ENCODE measurements at regions not wholly inside any gene's neighbourhood (a gene's known extent, or its start where the extent isn't known, plus 50 kb on each side); places are given as distances from the start of the nearest gene placed in this dataset.

DNA sequence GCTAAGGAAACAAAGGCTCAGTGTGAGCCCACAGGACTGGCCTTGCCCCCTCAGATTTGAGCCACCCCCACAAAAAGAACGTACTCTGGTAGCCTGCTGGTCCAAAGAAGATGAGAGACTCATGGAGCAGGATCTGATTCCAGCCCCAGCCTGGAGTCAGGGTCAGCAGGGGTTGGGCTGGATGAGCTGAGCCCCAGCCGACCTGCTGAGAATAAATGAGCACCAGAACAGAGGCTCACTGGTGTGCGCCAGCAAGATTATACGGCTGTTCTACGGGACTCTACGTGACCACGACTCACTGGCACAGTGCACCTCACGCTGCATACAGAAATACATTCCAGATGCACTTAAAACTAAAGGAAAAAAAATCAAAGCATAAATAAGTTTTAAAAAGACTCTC lies 186.0 kb upstream of the RPL38 start:
- no peak for ATAC-seq
- H3K27me3 Mint-ChIP-seq = peaks cover 22% of the 10 kb centered on the region
- no peak overlapping the region for H3K4me3 Mint-ChIP-seq
- H3K4me1 Mint-ChIP-seq = peaks cover 16% of the 10 kb centered on the region
- no peaks in the 10 kb centered on the region for H3K9me3 Mint-ChIP-seq
- DNase-seq = no peak
- H3K27ac Mint-ChIP-seq = no peak overlapping the region

DNA sequence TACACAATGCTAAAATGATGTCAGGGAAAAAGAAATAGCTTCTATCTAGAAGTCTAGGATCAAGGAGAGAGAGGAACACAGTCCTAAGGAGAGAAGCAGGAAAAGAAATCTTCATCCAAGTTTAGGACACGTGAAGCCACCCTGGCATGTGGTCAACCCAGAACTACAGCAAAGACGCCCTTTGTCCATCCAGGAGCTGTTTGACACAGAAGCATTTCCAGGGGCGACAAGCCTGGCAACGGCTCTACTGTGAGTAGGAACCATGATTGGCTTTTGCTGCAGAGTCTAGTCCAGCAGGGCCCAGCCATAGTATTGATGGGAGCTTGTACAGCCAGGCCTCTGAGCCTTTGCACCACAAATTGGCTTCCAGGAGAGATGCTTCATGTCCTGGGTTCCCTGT lies 185.4 kb upstream of the RPL38 start:
- Mint-ChIP-seq H3K4me1 (peaks cover 11% of the 10 kb centered on the region), H3K27ac (no peak overlapping the region), H3K27me3 (peaks cover 22% of the 10 kb centered on the region), H3K4me3 (no peak overlapping the region), H3K9me3 (no peaks in the 10 kb centered on the region)
- ATAC-seq = no peak
- DNase-seq = no peak

DNA sequence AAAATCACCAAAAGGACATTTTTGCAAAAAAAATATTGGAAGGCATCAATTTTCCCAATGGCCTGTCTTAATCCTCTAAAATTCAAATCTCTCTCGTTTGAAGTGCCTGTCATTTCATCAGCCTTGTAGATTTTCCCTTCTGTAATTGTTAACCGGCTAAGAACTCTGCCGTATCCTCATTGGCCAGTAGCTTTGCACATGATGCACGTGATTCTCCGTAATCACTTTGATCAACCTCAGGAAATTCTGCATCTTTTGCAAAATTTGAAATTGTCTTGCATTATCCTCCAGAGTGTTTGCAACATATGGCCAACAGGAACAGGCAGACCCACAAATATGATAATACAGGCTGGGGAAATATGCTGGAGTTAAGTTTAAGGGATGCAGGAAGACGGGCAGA lies 184.2 kb upstream of the RPL38 start:
- no peak overlapping the region for H3K4me3 Mint-ChIP-seq
- H3K9me3 Mint-ChIP-seq = no peaks in the 10 kb centered on the region
- DNase-seq (no peak), ATAC-seq (no peak)
- peaks cover 15% of the 10 kb centered on the region for H3K27me3 Mint-ChIP-seq
- peaks cover 11% of the 10 kb centered on the region for H3K4me1 Mint-ChIP-seq
- H3K27ac Mint-ChIP-seq = no peak overlapping the region

DNA sequence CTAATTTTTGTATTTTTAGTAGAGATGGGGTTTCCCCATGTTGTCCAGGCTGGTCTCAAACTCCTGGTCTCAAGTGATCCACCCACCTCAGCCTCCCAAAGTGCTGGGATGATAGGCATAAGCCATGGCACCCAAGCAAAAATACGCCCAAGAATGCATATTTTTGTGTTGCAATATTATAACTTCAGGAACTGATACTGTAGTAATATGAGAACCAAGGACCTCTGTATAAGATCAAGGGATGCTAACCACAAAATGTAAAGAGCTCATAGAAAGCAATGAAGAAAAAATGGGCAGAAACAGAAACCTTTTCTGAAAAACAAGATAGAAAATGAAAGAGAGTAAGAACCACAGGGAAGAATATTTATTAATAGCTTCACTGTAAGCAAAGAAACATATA lies 183.6 kb upstream of the RPL38 start:
- DNase-seq (no peak), ATAC-seq (no peak)
- Mint-ChIP-seq H3K27me3 (peaks cover 19% of the 10 kb centered on the region), H3K4me1 (peaks cover 11% of the 10 kb centered on the region), H3K27ac (no peak overlapping the region), H3K4me3 (no peak overlapping the region), H3K9me3 (no peaks in the 10 kb centered on the region)

DNA sequence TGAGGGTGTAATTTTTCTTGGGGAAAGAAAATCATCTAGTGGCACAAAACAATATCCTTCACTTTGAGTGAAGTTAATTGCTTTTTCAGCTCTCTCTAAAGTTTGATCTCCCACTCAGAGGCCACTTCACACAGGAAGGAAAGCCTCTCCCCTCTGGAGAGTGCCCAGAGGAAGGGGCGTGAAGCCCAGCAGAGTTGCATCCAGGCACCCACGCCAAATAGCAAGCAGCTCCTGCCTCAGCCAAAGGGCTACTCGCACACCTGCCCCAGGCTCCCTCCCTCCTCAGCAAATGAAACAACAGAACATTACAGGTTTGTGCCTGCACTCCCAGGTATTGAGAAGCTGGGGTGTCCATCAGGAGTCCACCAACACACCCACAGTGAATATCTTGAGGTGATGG lies 183.0 kb upstream of the RPL38 start:
- Mint-ChIP-seq H3K27ac (no peak overlapping the region), H3K9me3 (no peaks in the 10 kb centered on the region), H3K4me3 (no peak overlapping the region), H3K27me3 (peaks cover 16% of the 10 kb centered on the region), H3K4me1 (peaks cover 11% of the 10 kb centered on the region)
- ATAC-seq (no peak), DNase-seq (no peak)

DNA sequence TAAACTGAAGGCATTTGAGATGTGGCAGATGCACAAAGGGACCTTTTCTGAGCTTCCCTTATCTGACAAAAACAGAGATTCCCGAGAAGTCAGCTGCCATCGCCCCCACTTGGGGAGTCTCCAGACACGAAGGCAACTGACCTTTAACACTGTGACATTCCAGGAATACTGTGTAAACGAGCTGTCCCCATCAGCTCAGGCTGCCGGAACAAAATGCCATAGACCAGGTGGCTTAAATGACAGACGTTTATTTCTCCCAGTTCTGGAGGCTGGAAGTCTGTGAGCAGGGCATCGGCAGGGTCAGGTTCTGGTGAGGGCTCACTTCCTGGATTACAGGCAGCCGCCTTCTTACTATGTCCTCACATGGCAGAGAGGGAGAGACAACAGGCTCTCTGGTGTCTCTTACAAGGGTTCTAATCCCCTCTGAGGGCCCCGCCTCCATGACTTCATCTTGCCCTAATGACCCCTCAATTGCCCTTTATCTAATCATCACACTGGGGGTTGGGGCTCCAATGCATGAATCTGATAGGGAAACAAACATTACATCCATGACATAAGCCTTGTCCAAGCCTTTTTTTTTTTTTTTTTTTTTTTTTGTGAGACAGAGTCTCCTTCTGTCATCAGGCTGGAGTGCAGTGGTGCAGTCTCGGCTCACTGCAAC lies 178.5 kb upstream of the RPL38 start:
- DNase-seq (no peak), ATAC-seq (no peak)
- Mint-ChIP-seq H3K27me3 (peaks cover 23% of the 10 kb centered on the region), H3K27ac (no peak overlapping the region), H3K4me3 (no peak overlapping the region), H3K9me3 (no peaks in the 10 kb centered on the region), H3K4me1 (peaks cover 7% of the 10 kb centered on the region)

DNA sequence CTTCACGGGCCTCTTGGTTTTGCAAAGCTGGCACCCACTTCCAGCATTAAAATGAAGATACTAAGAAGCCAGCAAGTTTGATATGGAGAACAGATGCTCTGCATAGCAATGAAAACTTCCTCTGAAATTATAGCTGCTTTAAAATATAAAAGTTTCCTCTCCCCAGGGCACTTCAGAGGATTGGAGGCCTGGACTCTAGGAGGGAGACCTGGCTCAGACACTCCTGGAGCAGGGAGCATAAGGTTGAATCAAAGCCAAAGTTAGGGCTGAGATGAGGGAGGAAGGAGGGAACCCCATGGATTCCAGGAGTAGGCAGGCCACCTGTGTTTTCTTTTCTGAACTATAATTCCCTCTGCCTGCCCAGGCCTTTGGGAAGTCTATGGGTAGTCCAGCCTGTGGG lies 176.0 kb upstream of the RPL38 start:
- Mint-ChIP-seq H3K4me1 (no peaks in the 10 kb centered on the region), H3K27me3 (peaks cover 23% of the 10 kb centered on the region), H3K27ac (no peak overlapping the region), H3K4me3 (no peak overlapping the region), H3K9me3 (no peaks in the 10 kb centered on the region)
- DNase-seq = no peak
- no peak for ATAC-seq

DNA sequence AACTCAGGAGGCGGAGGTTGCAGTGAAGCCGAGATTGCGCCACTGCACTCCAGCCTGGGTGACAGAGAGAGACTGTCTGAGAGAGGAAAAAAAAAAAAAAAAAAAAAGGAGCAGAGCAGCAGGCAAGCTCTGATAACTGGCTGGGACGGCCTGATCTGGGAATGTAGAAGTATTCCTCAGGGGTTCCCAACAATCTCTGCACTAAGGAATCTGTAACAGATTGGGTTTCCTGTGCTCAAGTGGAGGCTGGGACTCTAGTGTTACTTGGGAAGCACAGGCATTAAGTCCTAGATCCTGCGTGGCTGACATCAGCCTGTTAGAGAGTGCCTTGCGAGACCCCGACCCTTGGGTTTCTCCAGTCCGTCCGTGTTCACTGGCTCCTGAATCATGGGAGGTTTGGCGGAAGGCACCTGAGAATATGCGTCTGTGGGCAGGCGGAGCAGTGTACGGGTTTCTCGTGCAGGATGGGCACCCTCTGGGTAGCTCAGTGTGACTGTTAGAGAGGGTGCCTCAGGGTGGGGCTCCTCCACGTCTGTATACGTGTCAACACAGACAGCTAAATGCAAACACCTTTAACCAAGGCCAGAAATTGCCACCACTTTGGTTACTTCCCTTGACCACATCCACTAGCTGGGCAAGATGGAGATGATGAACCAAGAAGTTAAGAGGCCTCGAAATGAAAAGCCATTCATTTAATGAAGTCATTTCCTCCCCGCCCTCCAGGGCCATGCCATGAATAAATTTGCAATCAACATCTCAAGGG lies 174.9 kb upstream of the RPL38 start:
- H3K27me3 Mint-ChIP-seq = peaks cover 23% of the 10 kb centered on the region
- DNase-seq (no peak), ATAC-seq (peak; percentile 37)
- H3K4me3 Mint-ChIP-seq = no peak overlapping the region
- peak overlapping the region in 1 of 2 donors; percentile 38 for H3K27ac Mint-ChIP-seq
- H3K4me1 Mint-ChIP-seq = no peaks in the 10 kb centered on the region
- no peaks in the 10 kb centered on the region for H3K9me3 Mint-ChIP-seq

DNA sequence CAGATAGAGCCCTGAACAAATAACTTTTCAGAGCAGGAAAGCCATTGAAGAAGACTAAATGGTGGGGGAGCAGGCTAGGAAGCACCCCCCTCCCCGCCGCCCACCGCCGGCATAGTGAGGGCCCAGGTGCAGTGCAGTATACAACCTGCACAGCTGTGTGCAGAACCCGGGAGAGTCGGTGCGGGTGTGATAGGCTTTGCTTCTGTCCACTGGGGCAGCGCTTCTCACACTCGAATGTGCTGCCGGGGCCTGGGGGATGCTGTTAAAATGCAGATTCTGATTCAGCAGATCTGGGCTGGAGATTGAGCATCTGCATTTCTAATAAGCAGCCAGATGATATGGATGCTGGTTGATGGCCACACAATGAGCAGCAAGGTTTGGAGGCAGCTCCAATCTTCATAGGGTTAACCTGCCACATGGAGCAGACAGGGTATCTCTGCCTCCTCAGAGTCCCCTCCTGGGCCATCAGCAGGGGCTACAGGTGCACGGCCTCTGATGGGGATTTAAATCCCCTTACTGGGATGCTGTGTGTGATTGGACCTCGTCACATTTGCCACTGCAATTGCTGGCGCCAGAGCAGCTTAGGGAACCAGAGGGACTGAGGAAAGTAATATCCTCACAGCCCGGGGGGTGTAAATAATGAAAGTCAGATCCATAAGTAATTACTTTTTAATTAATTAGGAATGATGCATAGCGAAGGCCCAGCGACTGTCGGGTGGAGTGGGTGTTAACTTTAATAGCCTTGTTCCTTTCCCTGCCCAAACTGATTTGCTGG lies 172.0 kb upstream of the RPL38 start:
- H3K27ac Mint-ChIP-seq = peak overlapping the region in 1 of 2 donors; percentile 28

DNA sequence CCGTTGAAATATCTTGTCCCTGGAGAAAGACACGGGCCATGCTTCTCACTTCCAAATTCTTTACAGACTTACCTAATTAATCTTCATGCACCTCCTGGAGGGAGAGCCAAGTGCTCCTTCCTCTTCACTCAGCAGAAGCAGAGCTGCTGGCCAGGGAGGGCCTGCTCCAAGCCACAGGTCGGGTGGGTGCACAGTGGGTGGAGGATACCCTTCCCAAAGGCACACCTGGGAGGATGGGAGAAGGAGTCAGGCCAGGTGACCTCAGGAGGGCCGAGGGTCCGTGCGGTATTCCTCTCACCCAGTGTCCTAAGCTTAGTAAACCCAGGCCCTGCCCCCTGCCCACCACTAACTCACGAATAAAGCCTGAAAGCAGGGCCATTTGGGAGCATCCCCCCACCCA lies 171.3 kb upstream of the RPL38 start:
- ATAC-seq (no peak), DNase-seq (no peak)
- Mint-ChIP-seq H3K27me3 (peaks cover 19% of the 10 kb centered on the region), H3K4me1 (no peaks in the 10 kb centered on the region), H3K9me3 (no peaks in the 10 kb centered on the region), H3K27ac (no peak overlapping the region), H3K4me3 (no peak overlapping the region)

More for the DNA sequence above, 172.0 kb upstream of the RPL38 start:
- Mint-ChIP-seq H3K27me3 (peaks cover 19% of the 10 kb centered on the region), H3K4me1 (no peaks in the 10 kb centered on the region), H3K4me3 (no peak overlapping the region), H3K9me3 (no peaks in the 10 kb centered on the region)
- no peak for ATAC-seq
- no peak for DNase-seq

DNA sequence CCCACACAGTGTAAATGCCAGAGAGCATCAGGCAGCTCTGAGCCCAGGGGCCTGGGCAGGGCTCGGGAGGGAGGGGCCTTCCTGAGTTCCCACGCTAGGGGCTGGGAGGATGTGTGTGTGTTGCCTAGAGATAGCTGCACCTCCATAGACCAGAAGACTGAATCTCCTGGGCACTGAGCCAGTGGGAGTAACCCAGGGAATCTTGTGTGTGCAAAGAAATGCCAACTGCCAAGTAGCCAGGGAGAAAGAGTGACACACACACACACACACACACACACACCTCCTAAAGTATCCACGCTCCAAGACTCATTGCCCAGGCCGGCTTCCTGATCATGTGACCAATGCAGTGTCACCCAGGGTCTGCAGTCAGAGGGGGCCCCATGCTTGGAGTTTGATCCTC lies 166.2 kb upstream of the RPL38 start:
- Mint-ChIP-seq H3K4me1 (no peaks in the 10 kb centered on the region), H3K27ac (peak overlapping the region in 1 of 2 donors; percentile 30), H3K27me3 (peaks cover 9% of the 10 kb centered on the region), H3K9me3 (no peaks in the 10 kb centered on the region), H3K4me3 (no peak overlapping the region)
- DNase-seq (no peak), ATAC-seq (no peak)

DNA sequence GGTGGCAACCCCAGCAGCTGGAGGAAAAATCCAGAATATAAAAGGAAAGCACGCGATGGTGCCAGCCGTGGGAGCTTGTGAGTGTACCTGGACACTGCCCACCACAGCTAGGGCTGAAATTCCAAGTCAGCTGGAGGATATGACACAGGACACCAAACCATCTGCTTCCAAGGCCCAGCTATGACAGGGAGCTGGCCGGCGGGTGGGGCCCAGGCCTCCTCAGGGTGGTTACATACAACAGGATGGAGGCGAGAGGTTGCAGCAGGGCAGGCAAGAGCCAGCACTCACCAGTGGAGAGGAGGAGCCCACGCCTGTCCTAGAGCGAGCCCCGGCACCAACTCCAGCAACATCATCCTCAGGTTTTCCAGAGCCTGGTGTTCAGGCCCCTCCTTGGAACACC lies 163.2 kb upstream of the RPL38 start:
- Mint-ChIP-seq H3K4me1 (peaks cover 4% of the 10 kb centered on the region), H3K27ac (no peak overlapping the region), H3K9me3 (no peaks in the 10 kb centered on the region), H3K4me3 (no peak overlapping the region), H3K27me3 (peaks cover 4% of the 10 kb centered on the region)
- DNase-seq (no peak), ATAC-seq (no peak)

DNA sequence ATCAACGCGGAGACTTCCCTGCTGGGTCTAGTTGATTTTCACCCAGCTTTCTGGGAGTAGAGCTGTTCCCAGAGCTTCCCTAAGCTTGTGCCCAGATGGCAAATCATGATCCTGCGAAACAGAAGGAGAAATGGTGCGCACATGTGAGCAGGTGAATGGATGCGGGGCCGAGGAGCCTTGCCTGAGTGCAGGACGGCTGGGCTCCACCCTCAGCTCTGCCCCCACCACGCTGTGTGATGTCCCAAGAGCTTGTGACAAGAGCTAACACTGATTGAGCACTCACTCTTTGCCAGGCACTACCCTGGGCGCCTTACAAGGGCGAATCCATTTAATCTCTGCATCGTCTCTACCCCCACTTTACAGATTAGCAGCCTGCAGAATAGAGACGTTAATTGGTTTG lies 162.7 kb upstream of the RPL38 start:
- no peaks in the 10 kb centered on the region for H3K9me3 Mint-ChIP-seq
- H3K4me1 Mint-ChIP-seq = peaks cover 4% of the 10 kb centered on the region
- H3K27ac Mint-ChIP-seq = no peak overlapping the region
- ATAC-seq = no peak
- DNase-seq = no peak
- H3K27me3 Mint-ChIP-seq = no peaks in the 10 kb centered on the region
- no peak overlapping the region for H3K4me3 Mint-ChIP-seq

DNA sequence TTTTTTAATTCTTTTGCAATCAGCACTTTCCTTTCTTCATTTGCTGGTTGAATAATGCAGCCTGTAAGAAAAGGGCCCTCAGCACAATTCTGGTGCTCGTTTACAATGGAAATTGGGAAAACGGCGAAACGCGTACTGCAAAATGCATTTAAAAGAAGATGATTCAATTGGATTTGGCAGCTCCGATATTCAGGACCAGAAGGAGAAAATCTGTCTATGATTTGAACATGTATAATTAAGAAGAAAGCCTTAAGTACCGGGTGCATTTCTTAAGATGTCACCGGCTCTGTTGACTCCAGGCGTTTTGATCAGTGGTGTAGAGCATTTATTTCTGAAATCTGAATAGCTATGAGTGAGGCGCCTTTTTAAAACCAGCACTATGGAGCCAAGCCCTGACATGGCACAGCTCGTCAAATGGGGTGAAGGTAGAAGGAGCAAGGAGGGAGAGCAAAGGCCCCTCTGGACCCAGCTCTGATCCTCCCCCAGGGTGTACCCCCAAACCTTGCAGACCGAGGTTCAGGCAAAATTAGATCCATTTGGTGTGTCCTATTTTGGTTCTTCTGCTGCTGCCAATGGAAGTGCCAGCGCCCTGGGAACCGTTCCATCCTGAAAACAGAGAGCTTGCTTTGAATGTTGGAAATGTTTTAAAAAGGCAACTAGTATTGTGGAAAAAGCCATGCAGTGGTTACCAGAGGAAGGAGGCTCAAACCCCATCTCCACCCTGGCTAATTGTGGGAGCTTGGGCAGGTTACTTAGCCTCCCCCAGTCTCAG lies 161.4 kb upstream of the RPL38 start:
- DNase-seq = no peak
- peak overlapping the region in 1 of 2 donors; percentile 61 for H3K27ac Mint-ChIP-seq
- H3K4me3 Mint-ChIP-seq = no peak overlapping the region
- H3K9me3 Mint-ChIP-seq = no peaks in the 10 kb centered on the region
- peaks cover 4% of the 10 kb centered on the region for H3K4me1 Mint-ChIP-seq
- H3K27me3 Mint-ChIP-seq = no peaks in the 10 kb centered on the region
- no peak for ATAC-seq

DNA sequence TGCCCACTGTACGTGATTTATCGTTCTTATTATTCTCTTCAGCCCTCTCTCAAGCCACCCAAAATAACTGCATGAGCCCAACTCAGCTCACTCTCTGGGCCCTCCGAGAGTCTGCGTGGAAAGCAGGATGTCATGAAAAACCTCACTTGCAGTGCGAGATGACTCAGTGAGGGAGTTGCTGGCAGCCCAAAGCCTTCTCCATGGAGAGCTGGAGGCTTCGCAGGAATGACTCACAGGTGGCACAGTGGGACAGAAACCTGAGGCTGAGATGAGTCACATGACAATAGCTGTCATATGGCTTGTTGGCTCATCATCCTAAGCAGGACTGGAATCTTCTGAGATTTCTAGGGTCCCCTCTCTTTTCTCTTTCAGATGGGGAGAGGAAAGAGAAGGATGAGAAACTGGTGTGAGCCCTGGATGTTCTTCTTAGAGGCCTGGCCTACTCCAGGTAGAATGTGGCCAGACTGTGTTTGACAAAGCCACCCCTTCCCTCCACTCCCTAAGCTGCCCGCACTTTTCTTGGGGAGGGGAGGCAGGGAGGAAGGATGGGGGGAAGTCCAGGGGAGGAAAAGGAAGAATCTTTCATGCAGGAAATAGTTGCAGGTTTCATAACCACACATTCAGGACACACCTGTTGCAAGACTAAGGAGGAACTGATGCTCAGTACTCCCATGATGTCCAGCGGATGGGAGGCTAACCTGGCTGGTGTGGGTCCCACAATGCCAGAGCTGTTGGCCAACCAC lies 160.6 kb upstream of the RPL38 start:
- Mint-ChIP-seq H3K27me3 (peaks cover 5% of the 10 kb centered on the region), H3K4me3 (no peak overlapping the region), H3K27ac (peak overlapping the region in 1 of 2 donors; percentile 79), H3K9me3 (no peaks in the 10 kb centered on the region), H3K4me1 (peaks cover 8% of the 10 kb centered on the region)
- ATAC-seq (peak; percentile 85), DNase-seq (peak in 1 of 2 donors; percentile 44)
